ENCODE measurements at regions not wholly inside any gene's neighbourhood (a gene's known extent, or its start where the extent isn't known, plus 50 kb on each side); places are given as distances from the start of the nearest gene placed in this dataset.

DNA sequence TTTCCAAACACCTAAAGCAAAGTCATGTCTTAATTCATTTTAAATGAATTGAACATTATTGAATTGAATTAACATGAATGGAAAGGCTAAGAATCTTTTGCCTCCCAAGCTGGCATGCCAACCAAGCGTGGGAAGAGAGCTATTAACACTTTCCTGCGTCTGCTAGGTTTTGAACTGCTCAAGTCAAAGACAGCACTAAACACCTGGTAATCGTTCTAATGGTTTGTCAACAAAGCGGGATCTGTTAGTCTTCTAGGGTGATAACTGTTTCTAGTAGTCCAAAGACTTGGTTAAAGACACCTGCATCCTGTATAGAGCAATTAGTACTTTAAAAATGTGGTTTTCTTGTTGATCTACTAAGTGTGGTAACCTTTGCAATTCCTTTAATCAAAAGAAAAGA is 164.2 kb upstream of the HMGA2 start:
- WGBS, result 57% methylated on average over 4 of the region's 4 CpGs

DNA sequence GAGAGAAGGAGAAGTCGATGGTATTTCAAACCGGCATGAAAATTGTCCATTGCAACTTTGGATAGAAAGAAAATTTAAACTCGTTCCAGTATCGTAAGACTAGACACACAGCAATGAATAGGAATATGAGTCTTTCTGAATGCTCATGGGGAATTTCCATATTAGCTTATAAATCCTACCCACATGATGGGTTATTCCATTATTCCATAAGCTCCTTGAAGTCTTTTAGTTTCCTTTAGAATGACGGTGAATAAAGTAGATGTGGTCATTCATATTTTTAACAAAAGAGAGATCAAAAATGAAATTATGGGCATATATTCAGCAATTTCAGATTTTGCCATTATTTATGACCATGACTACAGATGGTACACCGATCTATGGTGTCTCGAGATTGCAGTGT is 163.4 kb upstream of the HMGA2 start:
- H3K4me3 ChIP-seq (ENCODE audit: low read depth in 1 of 3, low read length in 3 of 3), result no peak overlapping the region
- H3K4me1 ChIP-seq (ENCODE audit: control insufficient read depth in 4 of 4, insufficient read depth in 4 of 4, low read length in 3 of 4), result no peaks in the 10 kb centered on the region
- H3K36me3 ChIP-seq (ENCODE audit: control insufficient read depth in 4 of 4, insufficient read depth in 3 of 4, low read depth in 1 of 4, low read length in 3 of 4), result no peaks in the 10 kb centered on the region
- no peaks in the 10 kb centered on the region for H3K9me3 ChIP-seq (ENCODE audit: control insufficient read depth in 4 of 4, low read length in 3 of 4)
- peaks cover 0 to 10% (median 0%) of the 10 kb centered on the region in 4 donors for H3K27me3 ChIP-seq (ENCODE audit: control insufficient read depth in 4 of 4, insufficient read depth in 4 of 4, low read length in 3 of 4)
- DNase-seq (ENCODE audit: low spot score), result no peak
- no peak overlapping the region for H3K27ac ChIP-seq (ENCODE audit: low read depth in 1 of 2, low read length in 2 of 2)
- 90% methylated on average over 7 of the region's 7 CpGs for WGBS
- no peak overlapping the region for H3K9ac ChIP-seq (ENCODE audit: low read depth in 1 of 2, low read length in 2 of 2)
- TF ChIP-seq RAD21 (IDR thresholded peaks at IDR 0.05), result no peak
- TF ChIP-seq FOXA2 (IDR thresholded peaks at IDR 0.05), result no peak
- TF ChIP-seq FOXA1 (IDR thresholded peaks at IDR 0.05), result no peak

More for the DNA sequence above, 164.2 kb upstream of the HMGA2 start:
- H3K36me3 ChIP-seq (ENCODE audit: control insufficient read depth in 4 of 4, insufficient read depth in 3 of 4, low read depth in 1 of 4, low read length in 3 of 4), result no peaks in the 10 kb centered on the region
- H3K27ac ChIP-seq (ENCODE audit: low read depth in 1 of 2, low read length in 2 of 2), result no peak overlapping the region
- H3K9ac ChIP-seq (ENCODE audit: low read depth in 1 of 2, low read length in 2 of 2), result no peak overlapping the region
- no peak for DNase-seq (ENCODE audit: low spot score)
- TF ChIP-seq TAF1 (conservative IDR thresholded peaks at IDR 0.05), result no peak
- no peak for TF ChIP-seq EGR1 (IDR thresholded peaks at IDR 0.05; ENCODE audit: low read depth in 2 of 2)
- no peak for TF ChIP-seq SP1 (IDR thresholded peaks at IDR 0.05)
- TF ChIP-seq, protein P1, sequence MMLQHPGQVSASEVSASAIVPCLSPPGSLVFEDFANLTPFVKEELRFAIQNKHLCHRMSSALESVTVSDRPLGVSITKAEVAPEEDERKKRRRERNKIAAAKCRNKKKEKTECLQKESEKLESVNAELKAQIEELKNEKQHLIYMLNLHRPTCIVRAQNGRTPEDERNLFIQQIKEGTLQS (IDR thresholded peaks at IDR 0.05), result no peak
- no peak for TF ChIP-seq JUND (IDR thresholded peaks at IDR 0.05)
- no peak for TF ChIP-seq RXRA (IDR thresholded peaks at IDR 0.05)
- TF ChIP-seq, protein P2, sequence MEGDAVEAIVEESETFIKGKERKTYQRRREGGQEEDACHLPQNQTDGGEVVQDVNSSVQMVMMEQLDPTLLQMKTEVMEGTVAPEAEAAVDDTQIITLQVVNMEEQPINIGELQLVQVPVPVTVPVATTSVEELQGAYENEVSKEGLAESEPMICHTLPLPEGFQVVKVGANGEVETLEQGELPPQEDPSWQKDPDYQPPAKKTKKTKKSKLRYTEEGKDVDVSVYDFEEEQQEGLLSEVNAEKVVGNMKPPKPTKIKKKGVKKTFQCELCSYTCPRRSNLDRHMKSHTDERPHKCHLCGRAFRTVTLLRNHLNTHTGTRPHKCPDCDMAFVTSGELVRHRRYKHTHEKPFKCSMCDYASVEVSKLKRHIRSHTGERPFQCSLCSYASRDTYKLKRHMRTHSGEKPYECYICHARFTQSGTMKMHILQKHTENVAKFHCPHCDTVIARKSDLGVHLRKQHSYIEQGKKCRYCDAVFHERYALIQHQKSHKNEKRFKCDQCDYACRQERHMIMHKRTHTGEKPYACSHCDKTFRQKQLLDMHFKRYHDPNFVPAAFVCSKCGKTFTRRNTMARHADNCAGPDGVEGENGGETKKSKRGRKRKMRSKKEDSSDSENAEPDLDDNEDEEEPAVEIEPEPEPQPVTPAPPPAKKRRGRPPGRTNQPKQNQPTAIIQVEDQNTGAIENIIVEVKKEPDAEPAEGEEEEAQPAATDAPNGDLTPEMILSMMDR (IDR thresholded peaks at IDR 0.05; ENCODE audit: low read depth, low read length, missing input control), result no peak
- no peak for TF ChIP-seq HNF4A (conservative IDR thresholded peaks at IDR 0.05)
- no peak for TF ChIP-seq FOXA1 (IDR thresholded peaks at IDR 0.05)
- TF ChIP-seq RAD21 (IDR thresholded peaks at IDR 0.05), result no peak
- no peak for TF ChIP-seq FOXA2 (IDR thresholded peaks at IDR 0.05)
- TF ChIP-seq, protein P3, sequence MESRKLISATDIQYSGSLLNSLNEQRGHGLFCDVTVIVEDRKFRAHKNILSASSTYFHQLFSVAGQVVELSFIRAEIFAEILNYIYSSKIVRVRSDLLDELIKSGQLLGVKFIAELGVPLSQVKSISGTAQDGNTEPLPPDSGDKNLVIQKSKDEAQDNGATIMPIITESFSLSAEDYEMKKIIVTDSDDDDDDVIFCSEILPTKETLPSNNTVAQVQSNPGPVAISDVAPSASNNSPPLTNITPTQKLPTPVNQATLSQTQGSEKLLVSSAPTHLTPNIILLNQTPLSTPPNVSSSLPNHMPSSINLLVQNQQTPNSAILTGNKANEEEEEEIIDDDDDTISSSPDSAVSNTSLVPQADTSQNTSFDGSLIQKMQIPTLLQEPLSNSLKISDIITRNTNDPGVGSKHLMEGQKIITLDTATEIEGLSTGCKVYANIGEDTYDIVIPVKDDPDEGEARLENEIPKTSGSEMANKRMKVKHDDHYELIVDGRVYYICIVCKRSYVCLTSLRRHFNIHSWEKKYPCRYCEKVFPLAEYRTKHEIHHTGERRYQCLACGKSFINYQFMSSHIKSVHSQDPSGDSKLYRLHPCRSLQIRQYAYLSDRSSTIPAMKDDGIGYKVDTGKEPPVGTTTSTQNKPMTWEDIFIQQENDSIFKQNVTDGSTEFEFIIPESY (IDR thresholded peaks at IDR 0.05), result no peak
- no peak for TF ChIP-seq HNF4G (IDR thresholded peaks at IDR 0.05)
- no peak overlapping the region for H3K4me3 ChIP-seq (ENCODE audit: low read depth in 1 of 3, low read length in 3 of 3)
- no peaks in the 10 kb centered on the region for H3K9me3 ChIP-seq (ENCODE audit: control insufficient read depth in 4 of 4, low read length in 3 of 4)
- no peaks in the 10 kb centered on the region for H3K4me1 ChIP-seq (ENCODE audit: control insufficient read depth in 4 of 4, insufficient read depth in 4 of 4, low read length in 3 of 4)
- peaks cover 0 to 10% (median 0%) of the 10 kb centered on the region in 4 donors for H3K27me3 ChIP-seq (ENCODE audit: control insufficient read depth in 4 of 4, insufficient read depth in 4 of 4, low read length in 3 of 4)

DNA sequence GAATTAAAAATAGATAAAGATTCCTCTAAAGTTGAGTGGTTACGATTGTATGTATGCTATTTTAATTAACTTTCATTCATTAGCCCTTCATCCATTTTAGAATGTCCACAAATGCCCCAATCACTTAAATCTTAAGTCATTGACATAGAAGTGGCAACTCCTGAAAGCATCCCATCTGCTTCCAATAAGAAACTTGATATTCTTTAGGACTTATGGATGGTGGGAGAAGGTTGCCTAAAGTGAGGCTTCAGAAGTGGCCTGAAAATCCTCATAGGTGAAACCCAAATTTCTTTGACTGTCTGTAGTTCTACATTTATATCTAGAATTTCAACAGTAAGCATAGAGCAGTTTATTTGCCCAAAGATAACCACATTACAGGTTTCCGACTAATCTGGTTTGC is 161.7 kb upstream of the HMGA2 start:
- no peaks in the 10 kb centered on the region for H3K9me3 ChIP-seq (ENCODE audit: control insufficient read depth in 4 of 4, low read length in 3 of 4)
- WGBS, result 90% methylated on average over 2 of the region's 2 CpGs
- H3K27ac ChIP-seq (ENCODE audit: low read depth in 1 of 2, low read length in 2 of 2), result no peak overlapping the region
- H3K9ac ChIP-seq (ENCODE audit: low read depth in 1 of 2, low read length in 2 of 2), result no peak overlapping the region
- H3K4me1 ChIP-seq (ENCODE audit: control insufficient read depth in 4 of 4, insufficient read depth in 4 of 4, low read length in 3 of 4), result no peaks in the 10 kb centered on the region
- TF ChIP-seq, protein P4, sequence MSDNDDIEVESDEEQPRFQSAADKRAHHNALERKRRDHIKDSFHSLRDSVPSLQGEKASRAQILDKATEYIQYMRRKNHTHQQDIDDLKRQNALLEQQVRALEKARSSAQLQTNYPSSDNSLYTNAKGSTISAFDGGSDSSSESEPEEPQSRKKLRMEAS (IDR thresholded peaks at IDR 0.05), result no peak
- TF ChIP-seq, protein P5, sequence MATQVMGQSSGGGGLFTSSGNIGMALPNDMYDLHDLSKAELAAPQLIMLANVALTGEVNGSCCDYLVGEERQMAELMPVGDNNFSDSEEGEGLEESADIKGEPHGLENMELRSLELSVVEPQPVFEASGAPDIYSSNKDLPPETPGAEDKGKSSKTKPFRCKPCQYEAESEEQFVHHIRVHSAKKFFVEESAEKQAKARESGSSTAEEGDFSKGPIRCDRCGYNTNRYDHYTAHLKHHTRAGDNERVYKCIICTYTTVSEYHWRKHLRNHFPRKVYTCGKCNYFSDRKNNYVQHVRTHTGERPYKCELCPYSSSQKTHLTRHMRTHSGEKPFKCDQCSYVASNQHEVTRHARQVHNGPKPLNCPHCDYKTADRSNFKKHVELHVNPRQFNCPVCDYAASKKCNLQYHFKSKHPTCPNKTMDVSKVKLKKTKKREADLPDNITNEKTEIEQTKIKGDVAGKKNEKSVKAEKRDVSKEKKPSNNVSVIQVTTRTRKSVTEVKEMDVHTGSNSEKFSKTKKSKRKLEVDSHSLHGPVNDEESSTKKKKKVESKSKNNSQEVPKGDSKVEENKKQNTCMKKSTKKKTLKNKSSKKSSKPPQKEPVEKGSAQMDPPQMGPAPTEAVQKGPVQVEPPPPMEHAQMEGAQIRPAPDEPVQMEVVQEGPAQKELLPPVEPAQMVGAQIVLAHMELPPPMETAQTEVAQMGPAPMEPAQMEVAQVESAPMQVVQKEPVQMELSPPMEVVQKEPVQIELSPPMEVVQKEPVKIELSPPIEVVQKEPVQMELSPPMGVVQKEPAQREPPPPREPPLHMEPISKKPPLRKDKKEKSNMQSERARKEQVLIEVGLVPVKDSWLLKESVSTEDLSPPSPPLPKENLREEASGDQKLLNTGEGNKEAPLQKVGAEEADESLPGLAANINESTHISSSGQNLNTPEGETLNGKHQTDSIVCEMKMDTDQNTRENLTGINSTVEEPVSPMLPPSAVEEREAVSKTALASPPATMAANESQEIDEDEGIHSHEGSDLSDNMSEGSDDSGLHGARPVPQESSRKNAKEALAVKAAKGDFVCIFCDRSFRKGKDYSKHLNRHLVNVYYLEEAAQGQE (IDR thresholded peaks at IDR 0.05), result no peak
- TF ChIP-seq RAD21 (IDR thresholded peaks at IDR 0.05) (no peak), RXRA (IDR thresholded peaks at IDR 0.05) (no peak), SP1 (IDR thresholded peaks at IDR 0.05) (no peak), TAF1 (conservative IDR thresholded peaks at IDR 0.05) (no peak), GABPA (IDR thresholded peaks at IDR 0.05 in 1 of 2, conservative IDR thresholded peaks at IDR 0.05 in 1 of 2) (no peak), NR2F2 (IDR thresholded peaks at IDR 0.05) (no peak), FOXA1 (IDR thresholded peaks at IDR 0.05) (no peak)
- TF ChIP-seq, protein P1 (IDR thresholded peaks at IDR 0.05), result no peak
- H3K36me3 ChIP-seq (ENCODE audit: control insufficient read depth in 4 of 4, insufficient read depth in 3 of 4, low read depth in 1 of 4, low read length in 3 of 4), result no peaks in the 10 kb centered on the region
- peaks cover 0 to 9% (median 0%) of the 10 kb centered on the region in 4 donors for H3K27me3 ChIP-seq (ENCODE audit: control insufficient read depth in 4 of 4, insufficient read depth in 4 of 4, low read length in 3 of 4)
- H3K4me3 ChIP-seq (ENCODE audit: low read depth in 1 of 3, low read length in 3 of 3), result no peak overlapping the region
- no peak for DNase-seq (ENCODE audit: low spot score)

All from liver (tissue), 8 donors.